ENCODE measurements at regions not wholly inside any gene's neighbourhood (a gene's known extent, or its start where the extent isn't known, plus 50 kb on each side); places are given as distances from the start of the nearest gene placed in this dataset.

DNA sequence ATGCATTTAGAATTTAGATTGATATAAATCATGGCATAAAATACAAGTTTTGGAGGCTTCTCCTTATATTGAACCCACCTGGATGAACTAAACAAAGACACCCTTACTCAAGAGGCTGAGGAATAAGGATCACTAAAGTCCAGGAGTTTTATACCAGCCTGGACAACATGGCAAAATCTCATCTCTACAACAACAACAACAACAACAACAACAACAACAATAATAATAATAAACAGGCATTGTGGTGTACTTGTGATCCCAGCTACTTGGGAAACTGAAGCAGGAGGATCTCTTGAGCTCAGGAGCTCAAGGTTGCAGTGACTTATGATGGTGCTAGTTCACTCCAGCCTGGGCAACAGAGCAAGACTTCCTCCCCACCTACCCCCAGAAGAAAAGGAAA lies 558.0 kb downstream of the TOX3 start:
- no TSS peak for BruUV-seq (replicated peaks)
- no peak overlapping the region for H3K27ac ChIP-seq (ENCODE audit: low read depth, low read length)
- H3K9me2 ChIP-seq (ENCODE audit: insufficient read depth): no peaks in the 10 kb centered on the region
- no peak for ATAC-seq
- ChIA-PET POLR2A (no interaction called here), CTCF (no interaction called here), RAD21 (ENCODE audit: low non-redundant PET in 1 of 2, low total read pairs in 2 of 2, uncharacterized antibody in 2 of 2, unreplicated experiment in 2 of 2) (no interaction called here)
- TF ChIP-seq SRF (IDR thresholded peaks at IDR 0.05; ENCODE audit: low read depth) (no peak), POLR2AphosphoS5 (IDR thresholded peaks at IDR 0.05; ENCODE audit: low read depth, low read length) (no peak), RAD21 (IDR thresholded peaks at IDR 0.05; ENCODE audit: low read depth) (no peak)
- peaks cover 0 to 26% of the 10 kb centered on the region in 2 experiments; a peak in 2 of 4 replicates for H3K9me3 ChIP-seq (ENCODE audit: control insufficient read depth in 1 of 2, insufficient read depth in 1 of 2, low read depth in 1 of 2, low read length in 2 of 2)
- H2AFZ ChIP-seq (ENCODE audit: low read depth, low read length, poor library complexity, severe bottlenecking): no peak overlapping the region
- H4K20me1 ChIP-seq (ENCODE audit: insufficient read depth): no peaks in the 10 kb centered on the region
- no peak overlapping the region for H3K4me2 ChIP-seq (ENCODE audit: low read length)
- H3K79me2 ChIP-seq (ENCODE audit: insufficient read depth, low read length): no peaks in the 10 kb centered on the region
- H3K36me3 ChIP-seq (ENCODE audit: control insufficient read depth in 1 of 2, insufficient read depth in 2 of 2, low read length in 2 of 2): no peaks in the 10 kb centered on the region
- no peaks in the 10 kb centered on the region for H3K27me3 ChIP-seq (ENCODE audit: insufficient read depth, low read length)
- H3K4me1 ChIP-seq (ENCODE audit: control insufficient read depth in 1 of 2, insufficient read depth in 2 of 2, low read length in 2 of 2): no peaks in the 10 kb centered on the region
- no peak overlapping the region for H3K4me3 ChIP-seq (replicated peaks in 1 of 2; ENCODE audit: low read depth in 1 of 2, low read length in 2 of 2)
- no peak for DNase-seq (ENCODE audit: low read depth, low spot score)
- H3K9ac ChIP-seq (ENCODE audit: low read length): no peak overlapping the region
- intact Hi-C loops (cut with micrococcal nuclease): loop anchor here (10.0 kb wide), 1 partner anchor 1314 kb away; no protein-coding TSS in a partner anchor

DNA sequence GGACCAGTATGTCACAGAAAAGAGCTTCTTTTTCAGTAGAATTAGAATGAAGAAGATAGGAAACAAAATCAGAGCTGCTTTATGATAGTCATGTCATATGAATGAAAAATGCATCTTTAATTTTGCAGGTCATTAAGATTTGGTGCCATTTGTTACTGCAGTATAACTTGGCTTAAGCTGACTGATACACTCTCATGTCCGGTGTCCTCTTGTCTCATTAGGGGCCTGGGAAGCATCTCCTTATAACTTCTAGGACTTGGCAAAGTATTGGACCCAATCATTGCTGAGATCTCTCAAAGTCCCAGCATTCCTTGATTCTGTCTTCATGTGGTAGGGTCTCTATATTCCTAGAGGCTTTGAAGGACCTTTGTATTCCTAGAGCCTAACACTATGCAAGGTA lies 559.4 kb downstream of the TOX3 start:
- no peaks in the 10 kb centered on the region for H3K36me3 ChIP-seq (ENCODE audit: control insufficient read depth in 1 of 2, insufficient read depth in 2 of 2, low read length in 2 of 2)
- no peaks in the 10 kb centered on the region for H3K4me1 ChIP-seq (ENCODE audit: control insufficient read depth in 1 of 2, insufficient read depth in 2 of 2, low read length in 2 of 2)
- BruUV-seq (replicated peaks): no TSS peak
- DNase-seq (ENCODE audit: low read depth, low spot score) (no peak), ATAC-seq (no peak)
- no peak for TF ChIP-seq SIN3A (IDR thresholded peaks at IDR 0.05; ENCODE audit: low read depth)
- no peak for TF ChIP-seq POLR2AphosphoS5 (IDR thresholded peaks at IDR 0.05; ENCODE audit: low read depth, low read length)
- no peak for TF ChIP-seq FOSL1 (IDR thresholded peaks at IDR 0.05; ENCODE audit: low read depth)
- TF ChIP-seq JUND (IDR thresholded peaks at IDR 0.05): no peak
- no peak for TF ChIP-seq RAD21 (IDR thresholded peaks at IDR 0.05; ENCODE audit: low read depth)
- no peak for TF ChIP-seq ZNF274 (IDR thresholded peaks at IDR 0.05; ENCODE audit: low read depth, low read length)
- TF ChIP-seq EZH2phosphoT487 (IDR thresholded peaks at IDR 0.05; ENCODE audit: borderline replicate concordance): no peak
- H3K79me2 ChIP-seq (ENCODE audit: insufficient read depth, low read length): no peaks in the 10 kb centered on the region
- POLR2A ChIA-PET: no interaction called here
- H3K9me3 ChIP-seq (ENCODE audit: control insufficient read depth in 1 of 2, insufficient read depth in 1 of 2, low read depth in 1 of 2, low read length in 2 of 2): peaks cover 0 to 26% of the 10 kb centered on the region in 2 experiments; a peak in 2 of 4 replicates
- no peak overlapping the region for H3K27ac ChIP-seq (ENCODE audit: low read depth, low read length)
- H4K20me1 ChIP-seq (ENCODE audit: insufficient read depth): no peaks in the 10 kb centered on the region
- intact Hi-C loops (cut with micrococcal nuclease): loop anchor here (10.0 kb wide), 1 partner anchor 1313 kb away; no protein-coding TSS in a partner anchor
- H3K27me3 ChIP-seq (ENCODE audit: insufficient read depth, low read length): no peaks in the 10 kb centered on the region
- H3K4me3 ChIP-seq (replicated peaks in 1 of 2; ENCODE audit: low read depth in 1 of 2, low read length in 2 of 2): no peak overlapping the region
- no peak overlapping the region for H3K9ac ChIP-seq (ENCODE audit: low read length)
- RAD21 ChIA-PET (ENCODE audit: low non-redundant PET in 1 of 2, low total read pairs in 2 of 2, uncharacterized antibody in 2 of 2, unreplicated experiment in 2 of 2): no interaction called here
- no peaks in the 10 kb centered on the region for H3K9me2 ChIP-seq (ENCODE audit: insufficient read depth)
- no peak overlapping the region for H2AFZ ChIP-seq (ENCODE audit: low read depth, low read length, poor library complexity, severe bottlenecking)
- CTCF ChIA-PET: no interaction called here
- no peak overlapping the region for H3K4me2 ChIP-seq (ENCODE audit: low read length)
